ENCODE measurements at regions not wholly inside any gene's neighbourhood (a gene's known extent, or its start where the extent isn't known, plus 50 kb on each side); places are given as distances from the start of the nearest gene placed in this dataset.

GRCh38 chrX:97705936-97706335 is 822.2 kb downstream of the RPA4 start:
- no peak for DNase-seq (ENCODE audit: low spot score)
- Histone ChIP-seq H3K4me1 (no peaks in the 10 kb centered on the region), H3K9me3 (no peaks in the 10 kb centered on the region), H3K27me3 (no peaks in the 10 kb centered on the region), H3K4me3 (no peak overlapping the region), H3K27ac (no peak overlapping the region), H3K36me3 (no peaks in the 10 kb centered on the region)
- TF ChIP-seq CTCF (IDR thresholded peaks at IDR 0.05): no peak

GRCh38 chrX:97714072-97714471 is 830.4 kb downstream of the RPA4 start:
- no peak overlapping the region for H3K27ac ChIP-seq
- peaks cover 0 to 7% of the 10 kb centered on the region in 2 donors for H3K9me3 ChIP-seq
- H3K4me3 ChIP-seq: no peak overlapping the region
- DNase-seq (ENCODE audit: low spot score): no peak
- H3K36me3 ChIP-seq: no peaks in the 10 kb centered on the region
- H3K27me3 ChIP-seq: no peaks in the 10 kb centered on the region
- no peak for TF ChIP-seq CTCF (IDR thresholded peaks at IDR 0.05)
- H3K4me1 ChIP-seq: no peaks in the 10 kb centered on the region

GRCh38 chrX:97728215-97728614 is 844.5 kb downstream of the RPA4 start:
- H3K4me1 ChIP-seq: no peaks in the 10 kb centered on the region
- no peak for TF ChIP-seq CTCF (IDR thresholded peaks at IDR 0.05)
- DNase-seq (ENCODE audit: low spot score): no peak

GRCh38 chrX:97740044-97740443 is 856.3 kb downstream of the RPA4 start:
- DNase-seq (ENCODE audit: low spot score): no peak
- Histone ChIP-seq H3K27ac (no peak overlapping the region), H3K4me3 (no peak overlapping the region), H3K4me1 (no peaks in the 10 kb centered on the region), H3K27me3 (no peaks in the 10 kb centered on the region), H3K9me3 (peaks cover 0 to 5% of the 10 kb centered on the region in 2 donors), H3K36me3 (no peaks in the 10 kb centered on the region)
- no peak for TF ChIP-seq CTCF (IDR thresholded peaks at IDR 0.05)

More at GRCh38 chrX:97728215-97728614, 844.5 kb downstream of the RPA4 start:
- H3K27me3 ChIP-seq: no peaks in the 10 kb centered on the region
- no peak overlapping the region for H3K4me3 ChIP-seq
- H3K27ac ChIP-seq: no peak overlapping the region
- no peaks in the 10 kb centered on the region for H3K9me3 ChIP-seq
- no peaks in the 10 kb centered on the region for H3K36me3 ChIP-seq

- no peaks in the 10 kb centered on the region for H3K36me3 ChIP-seq
- H3K9me3 ChIP-seq: peaks cover 0 to 4% of the 10 kb centered on the region in 2 donors
- H3K4me3 ChIP-seq: no peak overlapping the region
- H3K4me1 ChIP-seq: no peaks in the 10 kb centered on the region
- no peak for TF ChIP-seq CTCF (IDR thresholded peaks at IDR 0.05)
- H3K27me3 ChIP-seq: no peaks in the 10 kb centered on the region
- DNase-seq (ENCODE audit: low spot score): no peak
- no peak overlapping the region for H3K27ac ChIP-seq
Observed at GRCh38 chrX:97740886-97741285, 857.2 kb downstream of the RPA4 start.

GRCh38 chrX:97743014-97743413 is 859.3 kb downstream of the RPA4 start:
- H3K36me3 ChIP-seq: no peaks in the 10 kb centered on the region
- TF ChIP-seq CTCF (IDR thresholded peaks at IDR 0.05): peak in 1 of 2 donors; percentile 20
- no peaks in the 10 kb centered on the region for H3K4me1 ChIP-seq
- DNase-seq (ENCODE audit: low spot score): no peak
- H3K27me3 ChIP-seq: no peaks in the 10 kb centered on the region
- H3K4me3 ChIP-seq: no peak overlapping the region
- H3K27ac ChIP-seq: no peak overlapping the region
- H3K9me3 ChIP-seq: no peaks in the 10 kb centered on the region

Data from right atrium auricular region (tissue), 2 donors.